Daoy (cell line): ENCODE measurements at regions not wholly inside any gene's neighbourhood (a gene's known extent, or its start where the extent isn't known, plus 50 kb on each side); places are given as distances from the start of the nearest gene placed in this dataset.
"Not testable (repeated sequence)": the region's sequence is repeated elsewhere in the genome, so short reads cannot be mapped to it uniquely, and the experiment has no call there.

Source experiments
- DNase-seq: peaks from one replicate; pipeline ENCODE4 v3.0.0-alpha.2; 2015; ENCODE audit warnings: low read depth

DNA sequence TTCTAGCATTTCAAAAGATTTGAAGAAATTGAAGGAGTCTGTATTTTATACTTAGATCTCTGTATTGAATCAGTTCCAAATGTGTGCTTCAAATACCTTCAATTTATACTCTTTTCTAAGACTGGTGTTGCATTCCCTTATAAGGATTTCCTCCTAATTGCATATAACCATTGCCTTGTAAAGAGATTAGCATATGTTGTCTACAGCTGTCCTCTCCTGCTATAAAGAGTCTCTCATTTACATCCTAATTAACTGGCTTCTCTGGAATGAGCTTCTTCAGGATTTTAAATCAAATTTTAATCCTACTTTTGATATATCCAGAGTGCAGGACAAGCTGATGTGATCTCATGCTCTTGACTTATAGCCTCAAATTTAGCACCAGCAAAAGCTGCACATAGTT, 957.3 kb downstream of the XPNPEP1 start:
- DNase-seq: no peak

DNA sequence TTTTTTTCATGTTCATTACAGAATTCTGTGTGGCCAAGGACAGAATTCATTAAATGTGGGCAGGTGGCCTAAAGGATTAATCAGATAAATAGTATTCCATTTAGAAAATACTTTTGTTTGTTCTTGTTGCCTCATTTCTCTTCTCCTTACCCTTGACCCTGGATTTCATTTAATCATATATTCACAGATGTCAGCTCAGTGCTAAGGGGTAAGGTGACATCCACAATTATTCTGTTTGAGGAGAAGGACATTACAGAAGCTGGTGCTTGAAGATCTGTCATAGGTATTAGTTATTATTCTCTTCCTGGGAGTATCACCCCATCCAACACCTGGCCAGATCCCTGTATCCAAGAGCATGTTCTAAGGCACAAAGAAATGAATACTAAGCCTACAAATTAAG, 961.1 kb downstream of the XPNPEP1 start:
- no peak for DNase-seq

DNA sequence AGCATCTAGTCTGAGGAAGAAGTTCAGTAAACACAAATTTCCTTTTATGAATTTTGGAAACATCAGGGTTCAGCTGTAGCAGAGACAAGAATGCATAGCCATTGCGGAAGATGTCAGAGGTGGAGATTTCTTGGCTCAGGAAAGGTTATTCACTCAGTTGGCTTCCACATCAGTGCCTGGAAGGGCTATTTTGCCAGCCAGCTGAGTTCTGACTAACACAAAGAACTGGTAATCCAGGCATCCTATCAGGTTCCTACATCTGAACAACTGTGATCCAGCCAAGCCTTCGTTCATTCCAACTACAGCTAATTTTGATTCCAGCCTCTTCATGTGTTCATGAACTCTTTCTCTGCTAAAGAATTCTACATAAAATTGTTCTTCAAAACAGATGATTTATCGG, 965.6 kb downstream of the XPNPEP1 start:
- DNase-seq: no peak

DNA sequence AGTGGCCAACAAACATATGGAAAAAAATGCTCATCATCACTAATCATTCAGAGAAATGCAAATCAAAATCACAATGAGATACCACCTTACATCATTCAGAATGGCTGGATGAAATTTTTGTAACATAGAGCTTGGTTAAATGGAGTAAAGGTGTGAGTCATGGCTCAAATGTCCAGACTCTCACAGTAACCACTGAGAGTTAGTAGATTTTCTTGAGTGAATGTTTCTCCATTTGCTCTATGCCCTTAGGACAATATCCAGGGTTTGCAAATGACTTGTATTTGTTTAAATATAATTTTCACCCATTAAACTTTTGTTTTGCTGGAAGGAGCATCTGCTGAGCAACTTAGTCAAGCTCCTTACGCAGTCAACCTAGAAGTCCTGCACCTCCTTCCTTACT, 967.2 kb downstream of the XPNPEP1 start:
- DNase-seq: no peak

DNA sequence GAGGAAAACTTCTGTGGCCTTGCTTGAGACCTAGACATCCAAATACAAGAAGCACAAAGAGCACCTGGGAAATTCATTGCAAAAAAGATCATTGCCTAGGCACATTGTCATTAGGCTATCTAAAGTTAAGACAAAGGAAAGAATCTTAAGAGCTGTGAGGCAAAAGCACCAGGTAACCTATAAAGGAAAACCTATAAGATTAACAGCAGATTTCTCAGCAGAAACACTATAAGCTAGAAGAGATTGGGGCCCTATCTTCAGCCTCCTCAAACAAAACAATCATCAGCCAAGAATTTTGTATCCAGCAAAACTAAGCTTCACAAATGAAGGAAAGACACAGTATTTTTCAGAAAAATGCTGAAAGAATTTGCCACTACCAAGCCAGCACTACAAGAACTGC, 1003.3 kb downstream of the XPNPEP1 start:
- not testable (repeated sequence) for DNase-seq

DNA sequence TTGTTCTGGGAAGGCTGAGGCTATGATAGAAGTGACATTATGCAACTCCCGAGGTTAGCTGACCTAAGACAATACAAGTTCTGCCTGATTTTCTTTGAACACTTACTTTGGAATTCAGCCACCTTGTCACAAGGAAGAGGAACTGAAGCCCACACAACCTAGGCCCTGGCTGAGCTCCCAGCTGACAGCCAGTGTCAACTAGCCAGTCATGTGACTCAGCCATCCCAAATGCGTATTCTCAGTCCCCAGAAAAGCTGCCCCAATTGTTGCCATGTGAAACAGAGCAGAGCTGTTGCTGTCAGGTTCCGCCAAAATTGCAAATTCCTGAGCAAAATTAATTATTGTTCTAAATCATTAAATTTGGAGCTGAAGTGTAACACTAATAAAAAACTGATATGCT, 1010.0 kb downstream of the XPNPEP1 start:
- DNase-seq: no peak

DNA sequence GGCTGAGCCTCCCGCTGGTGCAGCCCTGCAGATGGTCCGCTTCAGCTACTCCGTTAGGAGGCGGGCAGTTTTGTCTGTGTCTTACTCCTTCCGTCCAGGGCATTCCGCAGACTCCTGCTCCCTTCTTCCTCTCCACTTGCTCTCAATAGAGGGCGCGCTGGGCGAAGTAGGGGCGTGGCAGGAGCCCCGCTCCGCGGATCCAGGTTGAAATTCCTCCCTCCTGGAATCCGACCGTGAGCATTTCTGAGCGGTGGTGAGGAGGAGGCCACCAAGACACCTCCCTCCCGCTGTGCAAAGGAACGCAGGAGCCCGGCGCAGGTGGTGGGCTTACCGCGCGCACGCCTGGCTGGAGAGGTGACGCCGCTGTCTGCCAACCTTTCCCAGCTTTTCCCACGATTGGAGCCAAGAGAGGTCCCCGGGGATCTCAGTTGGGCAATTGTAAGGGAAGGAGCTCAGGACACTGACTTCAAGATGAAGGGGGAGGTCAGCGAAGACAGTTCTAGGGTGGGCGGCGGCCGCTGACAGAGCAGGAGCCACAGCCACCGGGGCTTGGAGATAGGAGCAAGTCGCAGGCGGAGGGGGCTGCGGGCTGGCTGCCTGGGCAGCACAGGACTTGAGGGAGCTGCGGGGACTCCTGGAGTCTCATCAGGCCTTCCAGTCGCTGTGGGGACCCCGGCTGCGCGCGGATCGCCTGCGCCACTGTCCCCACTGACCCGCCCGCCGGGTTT, 1011.3 kb downstream of the XPNPEP1 start:
- DNase-seq: no peak

DNA sequence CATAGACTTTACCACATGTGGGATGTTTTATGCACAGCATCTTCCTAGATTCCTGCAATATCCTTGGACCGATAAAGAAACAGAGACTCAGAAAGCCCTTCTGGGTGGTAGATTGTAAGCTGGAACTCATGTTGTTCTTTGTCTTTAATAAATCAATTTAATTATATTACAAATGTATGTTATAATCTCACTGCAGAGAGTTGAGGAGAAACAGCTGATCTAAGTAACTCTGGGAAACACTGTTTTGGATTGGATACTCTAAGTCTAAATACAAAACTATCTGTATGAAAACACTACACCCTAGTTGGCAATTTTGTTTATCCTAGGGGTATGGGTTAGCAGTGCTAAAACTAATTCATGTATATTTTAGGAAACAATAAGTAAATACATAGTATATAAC, 1015.2 kb downstream of the XPNPEP1 start:
- DNase-seq: no peak

DNA sequence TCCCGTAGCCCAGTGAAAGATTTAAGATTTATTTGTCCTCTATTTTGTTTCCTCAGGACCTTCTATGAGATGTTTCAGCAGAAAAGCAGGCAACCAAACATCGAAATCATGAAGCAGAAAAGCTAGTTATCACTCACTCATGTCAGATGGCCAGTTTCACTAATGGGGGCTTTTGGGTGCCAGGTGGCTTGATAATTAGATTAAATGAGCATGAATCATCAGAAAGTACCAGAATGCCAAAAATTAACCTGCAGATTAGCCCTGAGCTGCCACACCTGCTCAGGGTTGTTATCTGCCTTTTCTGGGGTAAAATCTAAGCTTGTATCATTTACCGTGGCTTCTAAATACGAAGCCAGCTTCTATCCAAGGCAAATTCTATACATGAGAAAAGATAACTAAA, 1017.5 kb downstream of the XPNPEP1 start:
- no peak for DNase-seq

DNA sequence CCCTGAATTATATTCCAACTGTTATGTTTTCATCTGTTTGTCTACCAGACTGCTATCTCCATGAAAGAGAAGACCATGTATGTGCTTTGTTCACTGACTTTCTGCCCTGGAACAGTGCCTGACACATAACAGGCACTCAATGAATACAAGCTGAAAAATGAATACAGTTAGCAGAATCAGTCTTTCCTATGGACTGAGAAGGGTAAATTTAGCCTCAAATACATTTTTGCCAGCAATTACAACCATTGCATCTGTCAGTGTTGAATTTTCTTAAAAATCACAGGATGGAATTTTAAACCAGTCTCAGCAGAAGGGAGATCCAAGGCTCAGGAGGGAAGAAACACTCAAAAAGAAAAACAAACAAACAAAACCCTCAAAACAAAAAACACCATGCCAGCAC, 1018.1 kb downstream of the XPNPEP1 start:
- no peak for DNase-seq

DNA sequence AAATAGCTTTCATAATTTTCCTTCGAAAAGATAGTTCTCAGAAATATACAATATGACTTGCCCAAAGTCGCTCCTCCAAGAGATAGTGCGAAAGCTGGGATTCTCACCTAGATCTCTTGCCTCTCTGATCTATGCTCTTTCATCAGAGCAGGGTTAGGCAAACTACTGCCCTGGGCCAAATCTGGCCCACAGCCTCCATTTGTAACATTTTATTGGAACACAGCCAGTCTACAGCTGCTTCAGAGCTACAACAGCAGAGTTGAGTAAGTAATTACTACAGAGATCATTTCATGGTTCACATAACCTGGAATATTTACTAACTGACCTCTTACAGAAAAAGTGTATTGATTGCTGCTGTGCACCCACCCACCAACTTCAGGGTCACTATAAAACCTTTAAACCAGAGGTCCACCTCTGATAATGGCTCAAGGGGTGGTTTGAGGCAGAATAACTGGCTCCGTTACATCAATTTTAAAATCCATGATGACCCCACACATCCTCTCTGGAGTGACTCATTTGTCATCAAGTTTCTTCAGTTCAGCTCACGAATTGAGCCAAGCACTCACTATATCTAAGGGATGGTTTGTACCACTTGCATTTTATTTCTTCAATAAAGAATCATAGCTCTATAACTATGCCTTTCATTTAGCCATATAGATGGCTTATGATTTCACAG, 1019.0 kb downstream of the XPNPEP1 start:
- DNase-seq: no peak

DNA sequence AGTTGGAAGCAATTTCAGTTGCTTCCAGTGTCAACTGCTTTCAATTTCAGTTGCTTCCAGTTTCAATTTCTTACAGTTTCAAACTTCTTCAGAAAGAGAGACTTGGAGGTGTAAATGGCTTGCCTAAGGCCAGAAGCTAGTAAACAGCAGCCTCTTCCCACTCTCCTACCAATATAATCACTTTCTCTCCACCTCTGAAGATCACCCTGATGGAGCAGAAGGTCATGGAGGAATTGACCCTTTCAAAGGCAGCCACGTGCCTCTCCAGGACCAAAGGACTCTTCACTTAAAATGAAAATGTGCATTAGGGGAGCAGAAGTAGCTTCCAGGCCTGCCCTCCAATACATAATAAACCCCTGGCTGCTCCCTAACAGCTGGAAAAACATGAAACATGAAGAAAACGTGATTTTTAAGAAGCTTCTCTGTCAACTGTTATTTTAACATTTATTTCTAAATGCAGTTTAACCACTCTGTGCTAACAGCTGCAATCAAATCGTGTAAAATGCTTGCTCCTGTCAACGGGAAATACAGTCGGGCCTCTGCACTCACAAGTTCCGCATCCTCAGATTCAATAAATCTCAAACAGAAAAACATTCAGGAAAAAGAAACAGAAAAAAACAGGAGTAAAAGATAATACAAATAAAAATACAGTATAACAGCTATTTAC, 1020.6 kb downstream of the XPNPEP1 start:
- no peak for DNase-seq

DNA sequence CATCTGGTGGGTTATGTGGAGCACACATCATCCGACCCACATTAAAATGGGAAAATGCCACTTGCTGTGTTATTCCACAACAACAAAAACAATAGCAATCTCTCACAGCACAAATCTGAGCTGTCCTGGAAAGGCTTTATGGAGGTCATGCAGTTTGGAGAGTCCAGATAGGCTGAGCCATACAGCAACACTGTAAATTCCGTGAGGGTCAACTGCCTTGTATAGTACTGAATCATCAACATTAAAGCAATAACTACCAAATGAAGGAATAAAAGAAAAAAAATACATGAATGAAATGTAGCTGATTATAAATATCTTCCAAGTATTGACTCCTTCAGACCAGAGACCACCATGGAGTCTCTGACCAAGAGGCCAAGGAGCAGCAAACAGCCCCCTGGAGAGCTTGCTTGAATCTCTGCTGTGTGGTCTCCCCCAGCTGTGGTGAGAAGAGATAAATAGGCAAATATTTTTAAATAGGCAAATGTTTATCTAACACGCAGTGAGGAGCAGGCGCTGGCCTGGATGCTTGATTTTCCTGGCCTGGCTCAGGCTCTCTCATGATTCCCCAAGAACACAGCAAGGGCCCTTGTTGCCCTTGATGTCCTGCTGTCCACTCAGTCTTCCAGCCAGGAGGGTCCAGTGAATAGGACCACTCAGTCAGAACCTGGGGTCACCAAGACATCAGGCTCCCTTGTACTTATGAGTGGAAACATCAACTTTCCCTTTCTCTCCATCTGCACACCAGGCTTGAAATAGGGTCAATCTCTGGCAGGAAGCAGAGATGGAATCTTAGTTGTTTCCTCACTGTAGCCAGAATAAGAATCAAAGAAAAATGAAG, 1021.3 kb downstream of the XPNPEP1 start:
- DNase-seq: no peak

DNA sequence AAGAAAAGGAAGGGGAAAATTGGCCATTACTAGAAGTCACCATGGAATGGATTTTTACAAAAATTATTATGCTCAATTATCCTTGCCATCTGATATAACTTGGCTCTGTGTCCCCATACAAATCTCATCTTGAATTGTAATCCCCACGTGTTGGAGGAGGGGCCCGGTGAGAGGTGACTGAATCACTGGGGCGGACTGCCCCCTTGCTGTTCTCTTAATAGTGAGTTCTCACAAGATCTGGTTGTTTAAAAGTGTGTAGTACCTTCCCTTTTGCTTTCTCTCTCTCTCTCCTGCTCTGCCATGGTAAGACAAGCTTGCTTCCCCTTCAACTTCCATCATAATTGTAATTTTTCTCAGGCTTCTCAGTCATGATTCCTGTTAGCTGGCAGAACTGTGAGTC, 1023.6 kb downstream of the XPNPEP1 start:
- DNase-seq: no peak

DNA sequence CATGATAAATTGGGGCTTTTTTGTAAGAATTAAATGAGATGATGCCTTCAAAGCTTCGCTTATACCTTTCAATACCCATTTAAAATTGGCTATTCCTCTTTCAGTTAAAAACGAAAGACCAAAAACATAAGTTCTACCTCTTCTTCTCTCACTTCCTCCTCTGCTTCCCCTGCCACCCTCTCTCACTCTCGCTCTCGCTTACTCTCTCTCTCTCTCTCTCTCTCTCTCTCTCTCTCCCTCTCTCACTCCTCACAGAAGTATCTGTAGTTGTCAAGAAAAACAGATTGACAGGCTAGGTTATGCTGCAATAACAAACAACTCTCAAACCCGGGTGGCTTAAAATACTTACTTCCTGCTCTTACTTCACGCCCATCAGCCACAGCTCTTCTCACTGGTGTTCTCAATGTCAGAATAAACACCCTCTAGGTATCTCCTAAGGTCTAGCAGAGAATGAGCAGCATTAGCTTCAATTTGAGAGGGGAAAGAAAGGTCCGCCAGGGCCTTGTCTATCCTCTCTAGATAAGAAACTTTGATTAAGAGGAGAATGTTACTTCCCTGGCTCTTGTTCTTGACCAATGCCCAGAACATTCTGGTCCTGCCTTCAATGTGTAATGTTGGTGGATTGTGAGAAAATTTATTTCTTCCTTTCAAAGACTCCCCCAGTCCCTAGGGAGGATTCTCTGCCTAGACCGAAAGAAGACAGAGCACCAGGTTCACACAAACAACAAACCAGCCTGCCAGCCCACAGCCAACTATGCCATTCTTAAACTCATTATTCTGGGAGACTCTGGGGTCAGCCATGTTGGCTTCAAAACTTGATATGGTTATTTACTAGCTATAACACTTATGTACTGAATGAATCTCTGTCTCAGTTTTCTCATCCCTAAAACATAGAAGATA, 1028.7 kb downstream of the XPNPEP1 start:
- DNase-seq: no peak

DNA sequence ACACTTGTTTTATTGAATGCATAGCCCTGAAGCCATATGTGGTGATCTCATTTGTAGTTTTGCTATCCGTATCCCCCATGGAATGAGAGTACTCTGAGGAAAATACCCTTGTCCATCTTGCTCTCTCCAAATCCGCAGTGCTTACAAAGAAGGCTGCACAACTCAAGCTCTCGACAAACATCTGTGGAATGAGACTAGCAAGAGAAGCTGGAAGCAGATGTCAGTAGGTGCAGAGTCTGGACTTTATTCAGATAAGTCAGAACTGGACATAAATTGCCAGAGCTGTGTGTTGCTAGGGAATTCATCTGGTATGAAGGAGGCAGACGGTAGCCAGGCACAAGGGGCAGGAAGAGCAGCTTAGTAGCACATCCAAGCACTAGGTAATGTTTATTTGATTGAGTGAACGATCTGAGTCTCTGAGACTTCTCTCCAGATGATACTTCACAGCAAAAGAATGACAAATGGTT, 1046.2 kb downstream of the XPNPEP1 start:
- no peak for DNase-seq

DNA sequence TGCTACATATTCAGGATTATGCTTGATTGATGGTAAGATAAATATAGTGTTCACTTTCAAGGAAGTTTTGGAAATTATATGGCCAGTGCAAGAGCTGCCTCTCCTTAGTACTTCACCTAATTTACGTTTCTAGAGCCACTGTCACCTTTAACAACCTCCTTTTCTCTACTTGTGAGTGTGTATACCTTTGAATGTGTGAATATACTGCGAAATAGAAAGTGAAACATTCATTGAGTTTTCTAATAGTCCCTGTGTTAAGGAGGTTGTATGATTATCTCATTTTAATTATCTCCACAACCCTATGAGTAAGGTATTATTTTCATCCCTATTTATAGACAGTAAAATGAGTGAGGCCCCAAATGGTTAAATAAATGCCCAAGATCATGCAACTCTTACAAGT, 1050.5 kb downstream of the XPNPEP1 start:
- no peak for DNase-seq

DNA sequence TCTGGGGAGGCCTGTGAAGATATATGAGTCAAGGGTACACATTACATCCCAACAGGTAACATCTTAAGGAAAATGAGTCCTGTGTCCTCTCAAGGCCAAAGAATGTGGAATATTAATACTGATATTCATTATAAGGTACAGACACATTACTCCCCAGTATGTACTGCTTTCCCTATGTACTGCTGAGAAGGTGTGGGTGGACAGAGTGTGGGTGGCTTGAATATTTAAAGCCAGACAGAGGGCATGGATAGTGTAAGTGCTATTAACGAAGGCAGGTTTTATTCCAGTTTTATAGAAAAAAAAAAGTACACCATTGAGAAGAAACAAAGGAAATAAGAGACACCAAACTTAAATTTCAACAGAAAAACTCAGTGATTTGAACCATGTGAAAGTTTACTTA, 1054.4 kb downstream of the XPNPEP1 start:
- DNase-seq: no peak

DNA sequence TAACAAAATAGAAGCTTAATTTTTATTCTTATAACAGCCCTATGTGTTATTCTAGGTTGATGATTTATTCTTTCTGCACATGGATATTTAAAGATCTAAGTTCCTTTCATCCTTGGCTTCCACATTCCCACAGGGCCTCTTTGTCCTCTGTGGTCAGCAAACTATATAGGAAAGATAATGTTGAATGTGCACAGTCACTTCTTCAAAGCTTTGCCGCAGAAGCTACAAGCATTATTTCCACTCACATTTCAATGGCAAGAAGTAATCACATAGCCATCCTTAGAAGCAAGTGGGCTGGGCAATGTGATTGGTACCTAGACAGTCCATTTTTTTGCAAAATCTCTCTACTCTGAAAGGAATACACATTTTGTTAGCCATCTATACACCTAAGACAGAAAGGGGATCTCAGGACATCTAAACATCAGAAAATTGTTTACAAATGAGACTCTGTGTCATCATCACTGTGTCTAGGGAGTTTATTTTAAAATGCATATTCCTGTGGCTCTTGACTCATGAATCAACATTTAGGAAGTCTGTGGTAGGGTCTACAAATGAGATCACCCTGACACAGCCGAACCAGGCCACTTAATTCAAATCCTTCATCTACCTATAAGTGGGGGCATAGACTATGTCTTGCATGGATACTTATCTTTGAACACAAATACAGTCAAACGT, 1060.5 kb downstream of the XPNPEP1 start:
- DNase-seq: no peak

DNA sequence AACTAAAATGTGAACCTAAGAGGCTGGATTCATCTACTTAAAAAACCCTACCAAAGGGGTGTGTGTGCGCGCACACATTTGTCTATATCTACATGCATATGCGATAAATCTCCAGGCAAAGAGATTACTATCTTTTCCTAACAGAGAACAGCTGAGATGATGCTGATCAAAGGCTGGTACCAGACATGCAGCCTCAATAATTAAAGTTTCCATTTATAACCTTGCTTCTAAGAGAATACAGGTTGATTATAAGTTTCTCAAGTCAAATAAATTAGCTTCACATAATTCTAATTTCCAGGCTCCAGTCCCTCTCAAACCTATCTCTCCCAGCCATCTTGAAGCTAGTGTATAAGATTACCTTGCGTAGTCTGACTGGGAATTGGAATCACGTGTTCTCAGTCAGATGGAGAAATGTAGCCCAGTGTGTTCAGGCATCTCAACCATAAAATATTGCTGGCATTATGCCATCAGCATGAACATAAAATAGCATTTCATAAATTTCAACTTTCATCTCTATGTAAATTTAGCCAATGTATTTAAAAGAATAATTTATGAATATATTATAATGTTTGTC, 1062.0 kb downstream of the XPNPEP1 start:
- no peak for DNase-seq
